ENCODE measurements at regions not wholly inside any gene's neighbourhood (a gene's known extent, or its start where the extent isn't known, plus 50 kb on each side); places are given as distances from the start of the nearest gene placed in this dataset.

DNA sequence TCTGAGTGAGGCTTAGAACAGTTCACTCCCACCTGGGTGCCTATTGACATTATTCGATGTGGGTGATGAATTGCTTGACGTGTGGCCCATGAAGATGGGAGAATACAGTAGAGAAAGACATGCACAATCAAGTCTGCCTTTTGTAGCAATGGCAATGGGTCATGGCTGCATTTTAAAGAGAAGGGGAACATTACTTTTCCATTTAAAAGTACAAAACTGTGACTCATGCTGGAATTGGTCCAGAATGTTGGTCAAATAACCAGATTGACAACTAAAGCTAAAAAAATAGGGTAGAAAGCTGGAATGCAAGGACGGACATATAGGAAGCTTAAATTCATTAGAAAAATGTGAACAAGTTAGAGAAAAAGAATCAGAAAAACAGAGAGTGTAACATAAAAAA is 104.1 kb upstream of the SLC25A13 start:
- ATAC-seq, result no peak
- TF ChIP-seq, protein P1, sequence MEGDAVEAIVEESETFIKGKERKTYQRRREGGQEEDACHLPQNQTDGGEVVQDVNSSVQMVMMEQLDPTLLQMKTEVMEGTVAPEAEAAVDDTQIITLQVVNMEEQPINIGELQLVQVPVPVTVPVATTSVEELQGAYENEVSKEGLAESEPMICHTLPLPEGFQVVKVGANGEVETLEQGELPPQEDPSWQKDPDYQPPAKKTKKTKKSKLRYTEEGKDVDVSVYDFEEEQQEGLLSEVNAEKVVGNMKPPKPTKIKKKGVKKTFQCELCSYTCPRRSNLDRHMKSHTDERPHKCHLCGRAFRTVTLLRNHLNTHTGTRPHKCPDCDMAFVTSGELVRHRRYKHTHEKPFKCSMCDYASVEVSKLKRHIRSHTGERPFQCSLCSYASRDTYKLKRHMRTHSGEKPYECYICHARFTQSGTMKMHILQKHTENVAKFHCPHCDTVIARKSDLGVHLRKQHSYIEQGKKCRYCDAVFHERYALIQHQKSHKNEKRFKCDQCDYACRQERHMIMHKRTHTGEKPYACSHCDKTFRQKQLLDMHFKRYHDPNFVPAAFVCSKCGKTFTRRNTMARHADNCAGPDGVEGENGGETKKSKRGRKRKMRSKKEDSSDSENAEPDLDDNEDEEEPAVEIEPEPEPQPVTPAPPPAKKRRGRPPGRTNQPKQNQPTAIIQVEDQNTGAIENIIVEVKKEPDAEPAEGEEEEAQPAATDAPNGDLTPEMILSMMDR (IDR thresholded peaks at IDR 0.05 in 2 of 3, conservative IDR thresholded peaks at IDR 0.05 in 1 of 3; ENCODE audit: borderline replicate concordance in 1 of 3, insufficient read depth in 1 of 3, low read depth in 2 of 3, low read length in 2 of 3), result no peak
- TF ChIP-seq ZFX (IDR thresholded peaks at IDR 0.05) (no peak), YY1 (IDR thresholded peaks at IDR 0.05; ENCODE audit: extremely low read depth, insufficient replicate concordance, low read depth, low read length) (no peak), FOSL1 (IDR thresholded peaks at IDR 0.05; ENCODE audit: low read depth) (no peak), TCF7L2 (IDR thresholded peaks at IDR 0.05; ENCODE audit: borderline replicate concordance, extremely low read depth, insufficient read depth, insufficient read length) (no peak), EZH2phosphoT487 (IDR thresholded peaks at IDR 0.05; ENCODE audit: borderline replicate concordance) (no peak), EGR1 (IDR thresholded peaks at IDR 0.05; ENCODE audit: low read depth) (no peak), SP1 (IDR thresholded peaks at IDR 0.05; ENCODE audit: low read depth) (no peak), ELF1 (IDR thresholded peaks at IDR 0.05; ENCODE audit: borderline replicate concordance, low read depth) (no peak), SRF (IDR thresholded peaks at IDR 0.05; ENCODE audit: low read depth) (no peak)
- TF ChIP-seq, protein P2, sequence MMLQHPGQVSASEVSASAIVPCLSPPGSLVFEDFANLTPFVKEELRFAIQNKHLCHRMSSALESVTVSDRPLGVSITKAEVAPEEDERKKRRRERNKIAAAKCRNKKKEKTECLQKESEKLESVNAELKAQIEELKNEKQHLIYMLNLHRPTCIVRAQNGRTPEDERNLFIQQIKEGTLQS (IDR thresholded peaks at IDR 0.05), result no peak
- TF ChIP-seq, protein P3, sequence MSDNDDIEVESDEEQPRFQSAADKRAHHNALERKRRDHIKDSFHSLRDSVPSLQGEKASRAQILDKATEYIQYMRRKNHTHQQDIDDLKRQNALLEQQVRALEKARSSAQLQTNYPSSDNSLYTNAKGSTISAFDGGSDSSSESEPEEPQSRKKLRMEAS (IDR thresholded peaks at IDR 0.05), result no peak
- H3K27ac ChIP-seq (ENCODE audit: low read depth, low read length), result no peak overlapping the region
- no peak for DNase-seq (ENCODE audit: low read depth, low spot score)
- H3K9me3 ChIP-seq (ENCODE audit: control insufficient read depth in 1 of 2, insufficient read depth in 1 of 2, low read depth in 1 of 2, low read length in 2 of 2), result no peaks in the 10 kb centered on the region
- ChIA-PET CTCF (no interaction called here), POLR2A (no interaction called here), RAD21 (ENCODE audit: low non-redundant PET in 1 of 2, low total read pairs in 2 of 2, uncharacterized antibody in 2 of 2, unreplicated experiment in 2 of 2) (no interaction called here)
- intact Hi-C loops (cut with micrococcal nuclease), result no loop called here
- no peaks in the 10 kb centered on the region for H3K36me3 ChIP-seq (ENCODE audit: control insufficient read depth in 1 of 2, insufficient read depth in 2 of 2, low read length in 2 of 2)
- no TSS peak for BruUV-seq (replicated peaks)
- no peak overlapping the region for H3K4me3 ChIP-seq (replicated peaks in 1 of 2; ENCODE audit: low read depth in 1 of 2, low read length in 2 of 2)
- no peak overlapping the region for H3K4me2 ChIP-seq (ENCODE audit: low read length)
- H3K9ac ChIP-seq (ENCODE audit: low read length), result no peak overlapping the region
- no peaks in the 10 kb centered on the region for H3K4me1 ChIP-seq (ENCODE audit: control insufficient read depth in 1 of 2, insufficient read depth in 2 of 2, low read length in 2 of 2)
- peaks cover 54% of the 10 kb centered on the region for H3K27me3 ChIP-seq (ENCODE audit: insufficient read depth, low read length)
- H4K20me1 ChIP-seq (ENCODE audit: insufficient read depth), result no peaks in the 10 kb centered on the region
- H2AFZ ChIP-seq (ENCODE audit: low read depth, low read length, poor library complexity, severe bottlenecking), result no peak overlapping the region
- no peaks in the 10 kb centered on the region for H3K9me2 ChIP-seq (ENCODE audit: insufficient read depth)
- no peaks in the 10 kb centered on the region for H3K79me2 ChIP-seq (ENCODE audit: insufficient read depth, low read length)

All from HCT116 (cell line).